Peyer's patch (tissue), 4 donors: ENCODE measurements at regions not wholly inside any gene's neighbourhood (a gene's known extent, or its start where the extent isn't known, plus 50 kb on each side); places are given as distances from the start of the nearest gene placed in this dataset.

Source experiments
- CTCF ChIP-seq, 6 experiments: fragments of 450-650 bp in 4 of 6; fragments of 200-600 bp in 2 of 6; sonication (generic) in 1 of 6; IDR thresholded peaks; one replicate each; pipeline ENCODE4 v1.5.1; 2017 to 2019; ENCODE audit warnings: antibody characterized with exemption in 6 of 6, mild to moderate bottlenecking in 3 of 6, moderate library complexity in 1 of 6
- POLR2A ChIP-seq, 2 donors: fragments of 450-650 bp; IDR thresholded peaks; one replicate each; pipeline ENCODE4 v1.5.1; 2017; ENCODE audit warnings: antibody characterized with exemption in 2 of 2, mild to moderate bottlenecking in 2 of 2, moderate library complexity in 2 of 2

GRCh38 chr20:55038684-55039083, 563.3 kb downstream of the DOK5 start:
- TF ChIP-seq CTCF (IDR thresholded peaks at IDR 0.05) (no peak), POLR2A (IDR thresholded peaks at IDR 0.05) (no peak)
